ENCODE measurements at regions not wholly inside any gene's neighbourhood (a gene's known extent, or its start where the extent isn't known, plus 50 kb on each side); places are given as distances from the start of the nearest gene placed in this dataset.

- no peaks in the 10 kb centered on the region for H3K9me3 ChIP-seq
- H3K27ac ChIP-seq = no peak overlapping the region
- H3K36me3 ChIP-seq = no peaks in the 10 kb centered on the region
- DNase-seq (no peak), ATAC-seq (no peak)
- no peaks in the 10 kb centered on the region for H3K4me1 ChIP-seq
- intact Hi-C loops (cut with DNase I) = no loop called here
- H3K4me3 ChIP-seq = no peak overlapping the region
- H3K27me3 ChIP-seq = no peaks in the 10 kb centered on the region
- TF ChIP-seq CTCF (IDR thresholded peaks at IDR 0.05) = no peak
Observed at GRCh38 chr2:147575106-147575505, 269.7 kb upstream of the ACVR2A start.

GRCh38 chr2:147572622-147573021, 272.2 kb upstream of the ACVR2A start:
- Histone ChIP-seq H3K27me3 (no peaks in the 10 kb centered on the region), H3K27ac (no peak overlapping the region), H3K36me3 (no peaks in the 10 kb centered on the region), H3K4me1 (no peaks in the 10 kb centered on the region), H3K9me3 (no peaks in the 10 kb centered on the region), H3K4me3 (no peak overlapping the region)
- ATAC-seq (no peak), DNase-seq (no peak)
- no peak for TF ChIP-seq CTCF (IDR thresholded peaks at IDR 0.05)
- intact Hi-C loops (cut with DNase I) = no loop called here

- Histone ChIP-seq H3K4me1 (no peaks in the 10 kb centered on the region), H3K4me3 (no peak overlapping the region), H3K9me3 (no peaks in the 10 kb centered on the region), H3K27ac (no peak overlapping the region), H3K36me3 (no peaks in the 10 kb centered on the region), H3K27me3 (no peaks in the 10 kb centered on the region)
- DNase-seq (no peak), ATAC-seq (no peak)
- intact Hi-C loops (cut with DNase I) = no loop called here
- no peak for TF ChIP-seq CTCF (IDR thresholded peaks at IDR 0.05)
Observed at GRCh38 chr2:147569426-147569825, 275.4 kb upstream of the ACVR2A start.

GRCh38 chr2:147568109-147568508, 276.7 kb upstream of the ACVR2A start:
- no peak for TF ChIP-seq CTCF (IDR thresholded peaks at IDR 0.05)
- H3K9me3 ChIP-seq = no peaks in the 10 kb centered on the region
- H3K4me1 ChIP-seq = no peaks in the 10 kb centered on the region
- ATAC-seq = no peak
- no peaks in the 10 kb centered on the region for H3K36me3 ChIP-seq
- no peaks in the 10 kb centered on the region for H3K27me3 ChIP-seq
- DNase-seq = no peak
- intact Hi-C loops (cut with DNase I) = no loop called here
- no peak overlapping the region for H3K4me3 ChIP-seq
- H3K27ac ChIP-seq = no peak overlapping the region

GRCh38 chr2:147567136-147567535, 277.7 kb upstream of the ACVR2A start:
- ATAC-seq = no peak
- Histone ChIP-seq H3K4me1 (no peaks in the 10 kb centered on the region), H3K4me3 (no peak overlapping the region), H3K9me3 (no peaks in the 10 kb centered on the region), H3K36me3 (no peaks in the 10 kb centered on the region), H3K27ac (no peak overlapping the region), H3K27me3 (no peaks in the 10 kb centered on the region)
- intact Hi-C loops (cut with DNase I) = no loop called here
- TF ChIP-seq CTCF (IDR thresholded peaks at IDR 0.05) = no peak
- DNase-seq = peak in 2 of 4 donors; percentile 57 to 71

Data from left lung (tissue), 4 donors.